ENCODE measurements at regions not wholly inside any gene's neighbourhood (a gene's known extent, or its start where the extent isn't known, plus 50 kb on each side); places are given as distances from the start of the nearest gene placed in this dataset.
A peak's percentile ranks its signal among the peaks of the same experiment; 100 is the strongest.

DNA sequence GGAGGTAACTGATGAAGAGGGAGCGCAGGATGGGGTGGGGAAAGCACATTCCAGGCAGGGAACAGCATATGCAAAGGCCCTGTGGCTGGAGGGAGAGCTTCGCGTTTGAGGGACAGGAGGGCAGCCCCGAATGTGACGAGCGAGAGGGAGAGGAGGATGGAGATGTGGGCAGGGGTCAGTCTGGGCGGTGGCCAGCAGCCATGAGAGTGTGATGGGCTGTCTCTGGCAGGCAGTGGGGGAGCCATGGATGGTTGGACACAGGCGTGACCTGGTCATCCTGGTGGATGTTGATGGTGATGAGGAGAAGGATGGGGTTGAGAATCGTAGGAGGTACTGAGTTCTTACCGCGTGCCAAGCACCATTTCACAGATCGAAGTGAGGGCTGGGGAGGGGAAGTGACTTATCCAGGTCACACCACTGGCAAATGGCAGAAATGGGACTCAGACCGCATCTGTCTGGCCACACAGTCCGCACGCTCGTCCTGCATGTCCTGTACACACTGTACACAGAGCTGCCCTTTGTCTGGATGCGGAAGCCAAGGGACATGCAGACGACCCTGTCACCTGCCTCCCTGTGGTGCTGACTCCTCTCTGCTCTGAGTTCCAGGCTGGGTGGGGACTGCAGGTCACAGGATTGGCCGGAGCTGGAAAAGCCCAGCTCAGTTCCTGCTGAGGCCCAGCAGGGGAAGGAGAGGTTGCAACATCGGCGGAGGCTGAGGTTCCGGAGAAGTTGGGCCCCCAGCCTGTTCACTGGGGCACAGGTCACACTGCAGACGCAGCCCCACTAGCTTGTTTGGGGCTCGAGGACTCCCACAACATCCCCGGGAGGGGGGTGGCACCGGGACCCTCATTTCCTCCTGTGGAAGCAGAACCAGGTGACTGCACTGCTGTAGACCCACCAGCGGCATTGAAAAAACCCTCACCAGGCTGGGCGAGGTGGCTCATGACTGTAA lies 165.6 kb upstream of the IER5L start:
- DNase-seq (ENCODE audit: low spot score) = no peak

GRCh38 chr9:129342591-129343423 lies 164.7 kb upstream of the IER5L start:
- no peak for DNase-seq (ENCODE audit: low spot score)

DNA sequence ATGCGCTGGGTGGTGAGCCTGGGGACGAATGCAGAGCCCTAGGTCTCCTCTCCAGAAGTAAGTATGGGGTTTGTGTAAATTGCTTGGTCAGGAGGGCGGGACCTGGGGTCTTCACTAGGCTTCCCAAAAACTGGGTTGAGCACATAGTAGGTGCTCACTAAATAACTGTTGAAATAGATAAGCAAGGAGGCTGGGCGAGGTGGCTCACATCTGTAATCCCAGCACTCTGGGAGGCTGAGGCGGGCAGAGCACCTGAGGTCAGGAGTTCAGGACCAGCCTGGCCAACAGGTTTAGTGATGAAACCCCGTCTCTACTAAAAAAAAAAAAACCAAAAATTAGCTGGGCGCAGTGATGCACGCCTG lies 163.9 kb upstream of the IER5L start:
- DNase-seq (ENCODE audit: low spot score) = no peak

DNA sequence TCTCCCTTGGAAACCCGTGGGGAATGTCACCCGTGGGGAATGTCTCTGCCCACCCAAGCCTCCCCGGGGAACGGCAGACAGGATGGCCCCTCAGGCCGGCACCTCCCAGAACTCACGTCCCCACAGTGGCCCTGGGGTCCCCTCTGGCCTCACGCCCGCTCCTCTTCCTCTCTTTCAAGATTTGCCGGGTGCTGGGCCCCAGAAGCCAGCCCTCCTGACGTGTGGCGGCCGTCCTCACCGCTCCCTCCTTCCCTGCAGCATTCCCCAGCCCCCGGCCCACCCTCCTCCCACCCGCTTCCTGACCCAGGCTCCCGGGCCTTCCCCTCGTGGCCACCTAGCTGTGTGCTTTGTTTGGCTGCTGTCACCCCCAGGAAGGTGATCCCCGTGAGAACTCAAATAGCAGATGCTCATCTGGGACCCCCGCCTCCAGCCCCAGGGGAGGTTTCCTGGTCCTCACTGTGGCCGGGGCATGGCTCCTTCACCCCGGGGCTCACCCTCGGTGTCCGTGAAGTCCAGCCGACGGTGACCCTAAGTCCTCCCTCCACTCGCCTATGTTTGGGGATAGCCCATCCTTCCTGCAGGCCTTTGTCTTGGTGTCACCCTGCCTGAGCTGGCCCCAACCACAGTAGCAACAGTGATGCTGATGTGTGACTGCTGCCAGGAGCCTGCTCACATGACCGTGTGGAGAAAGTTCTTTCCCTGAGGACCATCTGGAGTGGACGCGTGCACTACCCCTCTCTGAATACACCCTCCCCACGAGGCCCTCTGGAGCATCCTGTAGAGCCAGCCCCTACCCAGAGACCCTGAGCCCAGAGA lies 163.3 kb upstream of the IER5L start:
- DNase-seq (ENCODE audit: low spot score) = no peak

DNA sequence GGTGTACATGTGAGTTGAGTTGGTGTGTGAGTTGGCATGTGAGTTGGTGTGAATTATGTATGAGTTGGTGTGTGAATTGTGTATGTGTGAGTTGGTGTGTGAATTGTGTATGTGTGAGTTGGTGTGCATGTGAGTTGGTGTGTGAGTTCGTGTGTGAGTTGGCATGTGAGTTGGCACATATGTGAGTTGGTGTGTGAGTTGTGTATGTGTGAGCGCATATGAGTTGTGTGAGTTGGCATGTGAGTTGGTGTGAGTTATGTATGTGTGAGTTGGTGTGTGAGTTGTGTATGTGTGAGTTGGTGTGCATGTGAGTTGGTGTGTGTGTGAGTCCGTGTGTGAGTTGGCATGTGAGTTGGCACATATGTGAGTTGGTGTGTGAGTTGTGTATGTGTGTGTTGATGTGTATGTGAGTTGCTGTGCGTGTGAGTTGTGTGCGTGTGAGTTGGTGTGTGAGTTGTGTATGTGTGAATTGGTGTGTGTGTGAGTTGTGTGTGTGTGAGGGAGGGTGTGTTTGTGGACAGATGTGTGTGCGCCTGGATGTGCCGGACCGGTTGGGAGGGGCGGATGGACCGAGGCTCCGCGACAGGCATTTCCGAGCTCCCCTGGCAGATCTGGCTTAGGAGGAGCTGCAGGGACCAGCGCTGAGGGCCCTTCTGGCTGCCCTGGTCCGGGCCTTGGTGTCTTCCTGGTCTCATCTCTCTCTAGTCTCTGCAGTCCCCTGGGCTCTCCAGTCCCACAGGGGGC lies 162.5 kb upstream of the IER5L start:
- no peak for DNase-seq (ENCODE audit: low spot score)

GRCh38 chr9:129339539-129340157 lies 161.6 kb upstream of the IER5L start:
- DNase-seq (ENCODE audit: low spot score) = no peak

DNA sequence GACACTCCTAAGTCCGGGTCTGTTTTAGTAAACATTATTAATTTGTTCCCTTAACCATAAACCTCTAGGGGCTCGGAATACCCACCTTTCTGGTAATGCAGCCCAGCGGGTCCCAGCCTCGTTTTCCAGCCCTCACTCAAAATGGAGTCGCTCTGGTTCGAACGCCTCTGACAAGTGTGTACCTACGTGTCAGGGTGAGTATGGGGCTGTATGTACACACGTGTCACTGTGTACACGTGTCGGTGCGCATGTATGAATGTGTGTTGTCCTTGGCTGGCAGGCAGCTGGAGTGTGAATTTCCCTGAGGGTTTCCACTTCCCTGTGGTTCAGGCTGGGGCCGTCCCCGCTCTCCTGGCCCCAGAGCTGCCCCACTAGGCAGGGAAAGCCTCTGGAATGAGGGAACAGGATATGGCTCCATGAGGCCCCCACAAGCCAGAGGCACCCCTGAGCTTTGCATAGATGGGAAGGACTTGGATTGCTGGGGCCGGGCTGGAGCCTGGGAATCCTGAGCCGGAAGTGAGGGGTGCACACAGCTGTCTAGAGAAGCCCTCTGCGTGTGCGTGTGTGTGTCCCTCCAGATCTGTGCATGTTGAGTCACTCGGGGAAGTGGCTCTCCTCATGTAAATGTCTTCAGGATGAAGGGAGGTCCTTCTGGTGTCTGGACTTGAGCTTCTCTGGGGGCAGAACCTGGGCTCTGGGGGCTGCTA lies 160.8 kb upstream of the IER5L start:
- DNase-seq (ENCODE audit: low spot score) = no peak

DNA sequence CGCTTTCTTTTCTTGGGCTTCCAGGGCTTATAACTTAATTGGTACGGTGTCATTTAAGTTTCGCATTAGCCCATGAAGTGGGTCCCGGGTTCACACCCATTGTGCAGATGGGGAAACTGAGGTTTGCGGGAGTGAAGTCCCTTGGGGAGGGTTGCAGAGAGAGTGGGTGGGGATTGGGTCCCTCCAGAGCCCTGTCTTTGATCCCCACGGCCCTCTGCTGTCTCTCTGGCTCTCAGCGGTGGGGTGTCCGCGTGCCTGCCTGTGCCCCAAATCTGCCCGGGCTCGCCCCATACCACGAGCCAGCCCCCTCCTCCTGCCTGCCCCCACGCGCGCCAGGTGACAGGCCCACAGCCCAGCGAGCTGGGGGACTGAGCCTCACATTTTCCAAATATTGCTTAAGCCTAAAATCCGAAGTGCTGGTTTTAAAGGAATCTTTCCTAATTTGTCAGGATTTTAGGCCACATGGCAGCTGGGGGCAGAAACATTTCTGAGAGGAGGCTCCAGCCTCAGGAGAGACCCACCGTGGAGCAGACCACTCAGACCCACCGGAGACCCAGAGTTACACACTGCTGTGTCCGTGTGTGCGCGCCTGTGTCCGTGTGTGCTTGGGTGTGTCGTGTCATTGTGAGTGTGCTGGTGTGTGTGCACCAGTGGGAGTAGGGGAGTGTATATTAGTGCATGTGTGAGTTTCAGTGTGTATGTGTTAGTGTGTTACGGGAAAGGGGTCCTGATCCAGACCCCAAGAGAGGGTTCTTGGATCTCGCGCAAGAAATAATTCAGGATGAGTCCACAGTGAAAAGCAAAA lies 159.5 kb upstream of the IER5L start:
- no peak for DNase-seq (ENCODE audit: low spot score)

DNA sequence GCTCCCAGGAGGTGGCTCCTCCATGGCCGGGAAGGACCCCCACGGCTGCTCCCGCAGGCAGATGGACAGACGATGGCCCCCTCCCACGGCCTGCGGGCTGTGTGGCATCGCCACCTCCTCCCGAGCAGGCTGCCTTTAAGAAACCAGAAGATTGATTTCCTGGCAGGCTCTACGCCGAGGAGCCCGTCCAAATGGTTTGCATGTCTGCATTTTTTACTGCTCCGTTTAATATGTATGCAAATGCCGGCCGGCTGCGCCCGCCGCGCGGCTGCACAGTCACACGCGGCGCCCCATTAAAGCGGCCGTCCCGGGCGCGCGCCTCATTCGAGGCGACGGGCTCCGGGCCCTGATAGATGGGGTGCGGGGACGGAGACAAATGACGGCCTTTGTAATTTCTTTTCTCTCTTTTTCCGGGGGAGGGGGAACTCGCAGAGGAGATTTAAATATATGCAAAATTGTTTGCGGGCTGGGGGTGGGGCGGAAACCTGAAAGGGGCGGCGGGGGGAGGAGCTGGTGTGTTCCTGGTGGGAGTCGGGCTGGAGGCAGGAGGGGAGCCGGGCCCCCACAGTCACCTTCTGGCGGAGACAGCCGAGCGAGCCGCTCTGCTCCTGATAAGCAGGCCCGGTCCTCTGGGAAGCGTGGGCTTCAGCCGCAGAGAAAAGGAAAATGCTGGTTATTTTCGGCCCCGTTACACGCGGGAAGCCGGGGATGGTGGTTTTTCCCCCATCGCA lies 158.7 kb upstream of the IER5L start:
- DNase-seq (ENCODE audit: low spot score) = peak; percentile 70

- DNase-seq (ENCODE audit: low spot score) = peak; percentile 59
These were observed 158.1 kb upstream of the IER5L start for GRCh38 chr9:129336130-129336528.

DNA sequence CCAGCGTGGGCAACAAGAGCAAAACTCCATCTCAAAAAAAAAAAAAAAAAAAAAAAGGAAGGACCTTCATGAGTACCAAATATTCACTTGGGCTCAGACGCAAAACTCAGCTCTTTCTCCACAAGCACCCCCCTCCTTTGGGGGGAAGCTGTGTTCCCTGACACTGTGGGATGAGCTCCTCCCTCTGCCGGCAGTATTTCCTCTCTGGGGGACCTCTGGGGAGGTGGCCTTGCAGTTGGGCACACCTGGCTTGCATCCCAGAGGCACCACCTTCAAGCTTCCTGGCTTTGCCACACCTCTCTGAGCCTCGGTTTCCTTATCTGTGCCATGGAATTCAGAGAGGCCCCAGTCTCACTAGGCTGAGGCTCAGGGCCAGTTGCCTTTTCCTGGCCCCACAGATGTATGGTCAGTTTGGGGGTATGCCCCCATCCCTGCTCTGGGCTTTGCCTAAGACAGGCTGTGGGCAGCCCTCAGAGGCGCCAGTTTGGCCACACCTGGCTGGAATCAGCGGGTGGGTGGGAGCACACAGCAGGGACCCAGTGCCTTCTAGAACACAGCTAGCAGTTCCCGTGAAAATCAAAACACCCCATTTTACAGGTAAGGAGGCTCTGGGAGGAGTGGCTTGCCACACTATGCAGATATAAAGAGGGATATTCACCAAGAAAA lies 157.5 kb upstream of the IER5L start:
- DNase-seq (ENCODE audit: low spot score) = no peak

DNA sequence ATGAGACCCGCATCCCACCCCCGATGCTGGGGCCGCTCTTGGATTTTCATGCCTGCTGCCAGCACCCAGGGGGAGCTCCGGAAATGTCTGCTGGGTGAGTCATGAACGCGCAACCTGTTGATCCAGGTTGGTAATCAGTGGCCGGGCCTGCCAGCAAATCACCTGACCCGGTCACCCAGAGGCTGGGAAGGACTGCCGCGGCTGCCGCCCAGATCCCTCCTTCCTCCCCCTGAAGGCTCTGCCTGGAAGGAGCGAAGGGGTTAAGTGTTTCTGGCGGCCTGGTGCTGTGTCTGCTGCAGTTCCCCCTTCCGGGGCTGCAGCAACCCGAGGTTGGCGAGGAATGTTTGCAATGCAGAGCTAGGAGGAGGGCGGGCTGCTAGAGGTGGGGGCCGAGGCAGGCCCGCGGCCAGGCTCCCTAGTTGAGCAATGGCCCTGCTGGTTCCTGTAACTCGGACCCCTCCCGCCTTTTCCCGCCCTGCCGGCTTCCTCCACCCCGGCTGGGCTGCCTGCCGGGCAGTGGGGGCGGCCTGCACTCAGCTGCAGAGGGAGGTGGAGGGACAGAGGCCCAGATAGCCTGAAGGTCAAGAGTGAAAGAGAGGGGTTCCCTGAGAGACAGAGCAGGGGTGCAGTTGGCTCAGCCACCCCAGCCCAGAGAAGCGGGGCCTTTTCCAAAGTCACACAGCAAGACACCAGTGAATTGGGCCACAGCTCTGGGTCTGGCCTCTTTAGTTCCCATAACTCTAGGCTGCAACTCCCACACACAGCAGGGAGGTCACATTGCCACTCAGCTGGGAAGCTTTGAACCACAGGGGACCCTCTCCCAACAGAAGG lies 156.3 kb upstream of the IER5L start:
- DNase-seq (ENCODE audit: low spot score) = peak; percentile 96

DNA sequence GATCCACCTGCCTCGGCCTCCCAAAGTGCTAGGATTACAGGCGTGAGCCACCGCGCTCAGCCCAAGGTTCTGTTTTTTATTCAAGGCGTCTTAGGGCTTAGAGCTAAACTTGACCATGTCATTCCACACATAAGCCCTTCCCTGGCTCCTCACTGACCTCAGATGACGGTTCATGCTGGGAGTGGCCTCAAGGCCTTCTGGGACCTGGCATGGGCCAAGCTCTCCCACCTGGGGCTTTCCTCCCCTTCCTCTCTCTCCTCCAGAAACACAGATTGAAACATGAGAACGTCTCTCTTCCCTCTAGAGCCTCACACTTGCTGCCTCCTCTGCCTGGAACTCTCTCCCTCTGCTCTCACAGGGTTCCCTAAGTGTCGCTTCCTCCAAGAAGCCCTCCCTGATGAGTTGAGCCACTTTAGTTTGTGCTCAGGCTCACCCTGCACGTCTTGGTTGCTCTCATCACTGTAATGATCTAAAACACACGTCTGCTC lies 155.6 kb upstream of the IER5L start:
- no peak for DNase-seq (ENCODE audit: low spot score)

GRCh38 chr9:129332581-129332980 lies 154.5 kb upstream of the IER5L start:
- no peak for DNase-seq (ENCODE audit: low spot score)

GRCh38 chr9:129331772-129332500 lies 153.9 kb upstream of the IER5L start:
- no peak for DNase-seq (ENCODE audit: low spot score)

GRCh38 chr9:129331493-129331765 lies 153.4 kb upstream of the IER5L start:
- no peak for DNase-seq (ENCODE audit: low spot score)
